ENCODE measurements at regions not wholly inside any gene's neighbourhood (a gene's known extent, or its start where the extent isn't known, plus 50 kb on each side); places are given as distances from the start of the nearest gene placed in this dataset.

GRCh38 chr1:177646757-177647730 is 322.8 kb downstream of the SEC16B start:
- no peak for TF ChIP-seq CTCF (conservative IDR thresholded peaks at IDR 0.05; ENCODE audit: low read depth, low read length)
- no peak for TF ChIP-seq POLR2A (IDR thresholded peaks at IDR 0.05; ENCODE audit: low read depth, low read length)
- TF ChIP-seq RAD21 (IDR thresholded peaks at IDR 0.05; ENCODE audit: low read length): no peak
- TF ChIP-seq NFE2L2 (IDR thresholded peaks at IDR 0.05; ENCODE audit: low read depth, low read length): no peak
- TF ChIP-seq SMC3 (IDR thresholded peaks at IDR 0.05; ENCODE audit: low read depth, low read length): no peak
- no peak for TF ChIP-seq ELK1 (IDR thresholded peaks at IDR 0.05; ENCODE audit: borderline replicate concordance, low read depth, low read length)
- TF ChIP-seq FOS (IDR thresholded peaks at IDR 0.05; ENCODE audit: low read depth, low read length): no peak
- no peak for TF ChIP-seq RFX5 (IDR thresholded peaks at IDR 0.05; ENCODE audit: low read depth, low read length)
- TF ChIP-seq MXI1 (IDR thresholded peaks at IDR 0.05; ENCODE audit: borderline replicate concordance, low read depth, low read length): no peak
- TF ChIP-seq CEBPB (IDR thresholded peaks at IDR 0.05; ENCODE audit: low read depth, low read length): no peak
